ENCODE measurements at regions not wholly inside any gene's neighbourhood (a gene's known extent, or its start where the extent isn't known, plus 50 kb on each side); places are given as distances from the start of the nearest gene placed in this dataset.
"Not testable (repeated sequence)": the region's sequence is repeated elsewhere in the genome, so short reads cannot be mapped to it uniquely, and the experiment has no call there.

GRCh38 chr20:29122784-29123183, 2134.7 kb upstream of the DEFB115 start:
- H3K79me1 ChIP-seq (replicated peaks; ENCODE audit: low read length, poor library complexity, severe bottlenecking); H3K18ac ChIP-seq (ENCODE audit: low read depth in 1 of 2, low read length in 2 of 2); H3K4me1 ChIP-seq (ENCODE audit: control insufficient read depth, insufficient read depth, low read depth, low read length); H3K4ac ChIP-seq (ENCODE audit: low read depth in 1 of 2, low read length in 2 of 2); H3K9ac ChIP-seq (ENCODE audit: low read length); H3K4me3 ChIP-seq (ENCODE audit: insufficient read depth in 1 of 2, low read depth in 1 of 2, low read length in 2 of 2); H3K27ac ChIP-seq (ENCODE audit: low read length, poor library complexity, severe bottlenecking); H4K91ac ChIP-seq (ENCODE audit: low read length); H2AK5ac ChIP-seq (ENCODE audit: low read length, severe bottlenecking); H2BK5ac ChIP-seq (ENCODE audit: low read depth, low read length, poor library complexity, severe bottlenecking); H2BK120ac ChIP-seq (ENCODE audit: low read depth, low read length); H2AFZ ChIP-seq (ENCODE audit: low read depth, low read length); H3K4me2 ChIP-seq (ENCODE audit: low read length, poor library complexity, severe bottlenecking); H3K23ac ChIP-seq (ENCODE audit: low read length in 2 of 2); H4K8ac ChIP-seq (ENCODE audit: low read length); H2BK12ac ChIP-seq (ENCODE audit: low read length in 2 of 2); H3K27me3 ChIP-seq (ENCODE audit: control insufficient read depth in 1 of 2, insufficient read depth in 1 of 2, low read length in 2 of 2); DNase-seq; H2BK15ac ChIP-seq (ENCODE audit: low read depth, poor library complexity, severe bottlenecking); H3K14ac ChIP-seq (ENCODE audit: low read length in 2 of 2); H3K36me3 ChIP-seq (ENCODE audit: control insufficient read depth in 1 of 2, insufficient read depth in 2 of 2, low read depth in 1 of 2, low read length in 2 of 2): not testable (repeated sequence)
- 40% methylated on average over 3 of the region's 3 CpGs for WGBS
- peaks cover 10% of the 10 kb centered on the region for H3K9me3 ChIP-seq (ENCODE audit: control insufficient read depth, low read length)

- Histone ChIP-seq H3K18ac (ENCODE audit: low read depth in 1 of 2, low read length in 2 of 2) (no peak overlapping the region), H3K4me2 (ENCODE audit: low read length, poor library complexity, severe bottlenecking) (no peak overlapping the region), H3K9ac (ENCODE audit: low read length) (no peak overlapping the region), H2BK12ac (ENCODE audit: low read length in 2 of 2) (no peak overlapping the region), H2AFZ (ENCODE audit: low read depth, low read length) (no peak overlapping the region), H2BK120ac (ENCODE audit: low read depth, low read length) (no peak overlapping the region), H3K36me3 (ENCODE audit: control insufficient read depth in 1 of 2, insufficient read depth in 2 of 2, low read depth in 1 of 2, low read length in 2 of 2) (no peaks in the 10 kb centered on the region), H3K14ac (ENCODE audit: low read length in 2 of 2) (no peak overlapping the region), H3K4me3 (ENCODE audit: insufficient read depth in 1 of 2, low read depth in 1 of 2, low read length in 2 of 2) (no peak overlapping the region), H3K79me1 (replicated peaks; ENCODE audit: low read length, poor library complexity, severe bottlenecking) (no peaks in the 10 kb centered on the region), H3K27ac (ENCODE audit: low read length, poor library complexity, severe bottlenecking) (no peak overlapping the region), H4K91ac (ENCODE audit: low read length) (no peak overlapping the region), H3K9me3 (ENCODE audit: control insufficient read depth, low read length) (peaks cover 6% of the 10 kb centered on the region), H3K4ac (ENCODE audit: low read depth in 1 of 2, low read length in 2 of 2) (no peak overlapping the region), H4K8ac (ENCODE audit: low read length) (no peak overlapping the region), H3K4me1 (ENCODE audit: control insufficient read depth, insufficient read depth, low read depth, low read length) (no peaks in the 10 kb centered on the region), H2AK5ac (ENCODE audit: low read length, severe bottlenecking) (no peak overlapping the region), H2BK15ac (ENCODE audit: low read depth, poor library complexity, severe bottlenecking) (no peak overlapping the region), H2BK5ac (ENCODE audit: low read depth, low read length, poor library complexity, severe bottlenecking) (no peak overlapping the region), H3K27me3 (ENCODE audit: control insufficient read depth in 1 of 2, insufficient read depth in 1 of 2, low read length in 2 of 2) (no peaks in the 10 kb centered on the region), H3K23ac (ENCODE audit: low read length in 2 of 2) (no peak overlapping the region)
- no CpG with 5 or more reads among the region's 1 CpG for WGBS
- DNase-seq = no peak
Observed at GRCh38 chr20:29123861-29124260, 2133.6 kb upstream of the DEFB115 start.
